ENCODE measurements at regions not wholly inside any gene's neighbourhood (a gene's known extent, or its start where the extent isn't known, plus 50 kb on each side); places are given as distances from the start of the nearest gene placed in this dataset.

DNA sequence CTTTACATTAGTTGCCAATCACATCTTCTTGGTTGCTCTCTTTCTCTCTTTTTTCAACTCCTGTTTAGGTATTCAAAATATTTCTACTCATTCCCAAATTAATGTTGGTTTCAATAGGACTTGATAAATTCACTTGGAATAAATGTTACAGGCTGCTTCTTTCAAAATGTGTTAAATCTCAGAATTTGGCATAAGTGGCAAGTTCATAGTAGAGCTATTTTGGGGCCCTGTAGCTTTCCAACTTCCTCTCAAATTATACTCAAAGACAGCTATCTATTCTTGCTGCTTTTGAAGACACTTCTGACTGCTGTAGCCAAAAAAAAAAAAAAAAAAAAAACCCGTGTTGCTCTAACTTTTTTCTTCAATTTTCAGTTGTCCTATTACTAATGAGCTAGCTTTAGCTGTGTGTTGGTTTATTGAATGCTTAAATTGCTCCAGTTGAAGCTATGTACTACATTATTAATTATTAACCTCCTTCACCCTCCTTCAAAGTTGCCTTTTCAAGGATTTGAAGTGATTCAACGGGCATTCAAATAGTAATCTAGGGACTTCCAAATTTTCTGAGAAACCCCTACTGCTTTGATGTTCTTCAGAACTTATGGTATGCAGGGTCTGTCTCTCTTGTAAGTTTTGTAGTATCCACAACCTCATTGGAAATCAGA is 554.6 kb upstream of the FLRT2 start:
- no peak overlapping the region for H3K4me3 ChIP-seq (ENCODE audit: low read depth, low read length)
- TF ChIP-seq, protein P1, sequence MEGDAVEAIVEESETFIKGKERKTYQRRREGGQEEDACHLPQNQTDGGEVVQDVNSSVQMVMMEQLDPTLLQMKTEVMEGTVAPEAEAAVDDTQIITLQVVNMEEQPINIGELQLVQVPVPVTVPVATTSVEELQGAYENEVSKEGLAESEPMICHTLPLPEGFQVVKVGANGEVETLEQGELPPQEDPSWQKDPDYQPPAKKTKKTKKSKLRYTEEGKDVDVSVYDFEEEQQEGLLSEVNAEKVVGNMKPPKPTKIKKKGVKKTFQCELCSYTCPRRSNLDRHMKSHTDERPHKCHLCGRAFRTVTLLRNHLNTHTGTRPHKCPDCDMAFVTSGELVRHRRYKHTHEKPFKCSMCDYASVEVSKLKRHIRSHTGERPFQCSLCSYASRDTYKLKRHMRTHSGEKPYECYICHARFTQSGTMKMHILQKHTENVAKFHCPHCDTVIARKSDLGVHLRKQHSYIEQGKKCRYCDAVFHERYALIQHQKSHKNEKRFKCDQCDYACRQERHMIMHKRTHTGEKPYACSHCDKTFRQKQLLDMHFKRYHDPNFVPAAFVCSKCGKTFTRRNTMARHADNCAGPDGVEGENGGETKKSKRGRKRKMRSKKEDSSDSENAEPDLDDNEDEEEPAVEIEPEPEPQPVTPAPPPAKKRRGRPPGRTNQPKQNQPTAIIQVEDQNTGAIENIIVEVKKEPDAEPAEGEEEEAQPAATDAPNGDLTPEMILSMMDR (IDR thresholded peaks at IDR 0.05; ENCODE audit: low read depth, low read length): no peak

- no peak overlapping the region for H3K4me3 ChIP-seq (ENCODE audit: low read depth, low read length)
- TF ChIP-seq, protein P1 (IDR thresholded peaks at IDR 0.05; ENCODE audit: low read depth, low read length): no peak
Observed at GRCh38 chr14:84976805-84977204, 553.1 kb upstream of the FLRT2 start.

GRCh38 chr14:84987042-84987441 is 542.9 kb upstream of the FLRT2 start:
- TF ChIP-seq, protein P1 (IDR thresholded peaks at IDR 0.05; ENCODE audit: low read depth, low read length): no peak
- H3K4me3 ChIP-seq (ENCODE audit: low read depth, low read length): no peak overlapping the region

DNA sequence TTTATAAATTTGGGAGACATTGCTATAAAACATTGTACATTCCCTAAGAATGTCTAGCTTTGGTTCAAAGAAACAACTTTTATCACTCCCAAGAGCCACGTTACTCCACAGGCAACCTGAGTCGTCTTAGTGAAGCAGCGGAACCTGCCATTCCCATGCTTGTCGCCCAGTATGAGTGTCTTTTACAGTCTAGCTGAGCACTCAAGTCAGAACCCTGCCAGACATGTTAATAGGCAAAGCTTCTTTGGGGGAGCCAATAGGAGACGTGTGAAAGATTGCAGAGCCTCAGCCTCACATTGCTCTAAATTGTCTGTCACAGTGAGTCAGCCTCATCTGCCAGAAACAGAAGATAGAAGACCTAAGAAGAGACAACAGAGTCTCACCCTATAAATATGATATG is 541.6 kb upstream of the FLRT2 start:
- TF ChIP-seq, protein P1 (IDR thresholded peaks at IDR 0.05; ENCODE audit: low read depth, low read length): no peak
- H3K4me3 ChIP-seq (ENCODE audit: low read depth, low read length): no peak overlapping the region

DNA sequence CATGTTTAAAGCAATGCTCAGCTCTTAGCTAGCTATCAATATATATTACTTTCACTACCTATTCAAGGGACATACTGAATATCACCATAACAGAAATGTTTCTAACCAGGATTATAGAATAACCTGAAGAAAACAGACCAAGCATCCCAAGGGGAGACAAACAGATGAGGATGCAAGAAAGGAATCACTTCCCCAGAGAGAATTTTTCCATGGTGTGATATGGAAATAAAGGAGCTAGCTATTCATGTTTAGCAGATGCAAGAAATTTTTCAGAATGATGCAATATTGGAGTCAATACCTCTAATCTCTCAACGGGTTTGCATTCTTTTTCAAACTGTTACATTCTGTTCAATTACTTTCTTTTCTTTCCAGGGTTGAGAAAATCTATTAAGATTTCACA is 538.9 kb upstream of the FLRT2 start:
- TF ChIP-seq, protein P1 (IDR thresholded peaks at IDR 0.05; ENCODE audit: low read depth, low read length): no peak
- no peak overlapping the region for H3K4me3 ChIP-seq (ENCODE audit: low read depth, low read length)

DNA sequence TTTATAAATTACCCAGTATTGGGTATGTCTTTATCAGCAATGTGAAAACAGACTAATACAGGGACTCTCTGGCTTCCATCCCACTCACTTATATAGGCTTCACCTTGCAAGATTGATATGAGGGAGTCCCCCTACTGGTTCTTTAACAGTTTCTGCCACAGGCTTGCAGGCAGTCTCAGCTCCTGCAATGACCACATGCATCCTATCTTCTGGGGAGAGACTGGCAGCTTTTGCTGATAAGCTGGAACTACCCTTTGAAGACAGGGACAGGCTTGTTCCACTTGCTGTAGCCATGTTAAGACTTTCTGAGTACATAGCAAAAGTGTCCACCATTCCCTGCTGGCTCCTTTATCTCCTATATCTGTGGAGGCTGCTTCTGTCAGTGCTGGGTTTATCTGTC is 531.7 kb upstream of the FLRT2 start:
- TF ChIP-seq, protein P1 (IDR thresholded peaks at IDR 0.05; ENCODE audit: low read depth, low read length): no peak

GRCh38 chr14:85002846-85003245 is 527.1 kb upstream of the FLRT2 start:
- H3K4me3 ChIP-seq (ENCODE audit: low read depth, low read length): no peak overlapping the region
- TF ChIP-seq, protein P1 (IDR thresholded peaks at IDR 0.05; ENCODE audit: low read depth, low read length): no peak

More for the DNA sequence above, 531.7 kb upstream of the FLRT2 start:
- no peak overlapping the region for H3K4me3 ChIP-seq (ENCODE audit: low read depth, low read length)

Measured in WI38 (cell line).